SU-DHL-6 (cell line): ENCODE measurements at regions not wholly inside any gene's neighbourhood (a gene's known extent, or its start where the extent isn't known, plus 50 kb on each side); places are given as distances from the start of the nearest gene placed in this dataset.

Experiments
- H2AFZ ChIP-seq: fragments of 200-600 bp; sonication (generic); 2 replicates; pipeline ENCODE4 v1.6.1; 2014; ENCODE audit warnings: low read depth, mild to moderate bottlenecking, moderate library complexity, mixed read lengths, antibody characterized with exemption, low read length; ENCODE audit not compliant: severe bottlenecking
- H3F3A ChIP-seq: fragments of 200-600 bp; shearing (Covaris generic); 2 replicates; pipeline ENCODE4 v1.6.0; 2016; ENCODE audit warnings: antibody characterized with exemption, mild to moderate bottlenecking; ENCODE audit not compliant: insufficient read depth
- H3K27ac ChIP-seq: fragments of 200-600 bp; sonication (generic); 2 replicates; pipeline ENCODE4 v1.5.1; 2016; ENCODE audit warnings: low read depth, mild to moderate bottlenecking, low read length, moderate library complexity, mixed read lengths
- H3K27me3 ChIP-seq: fragments of 200-600 bp; sonication (generic), shearing (Covaris generic); 2 replicates; pipeline ENCODE4 v1.6.0; 2014; ENCODE audit warnings: mild to moderate bottlenecking, low read length
- H3K36me3 ChIP-seq: fragments of 200-600 bp; sonication (generic); 2 replicates; pipeline ENCODE4 v1.6.1; 2014; ENCODE audit warnings: mild to moderate bottlenecking, low read length, mixed read lengths
- H3K4me2 ChIP-seq: fragments of 300-600, 200-600 bp; shearing (Covaris generic), sonication (generic); 2 replicates; pipeline ENCODE4 v1.6.0; 2014; ENCODE audit warnings: low read length, low read depth, mild to moderate bottlenecking; ENCODE audit not compliant: poor library complexity, severe bottlenecking
- H3K4me3 ChIP-seq: fragments of 200-600 bp; sonication (generic); 2 replicates; pipeline ENCODE4 v1.5.1; 2014; ENCODE audit warnings: antibody characterized with exemption, low read length, mild to moderate bottlenecking, mixed read lengths; ENCODE audit not compliant: insufficient read depth, poor library complexity, severe bottlenecking
- H3K79me2 ChIP-seq: fragments of 200-600 bp; sonication (generic); 2 replicates; pipeline ENCODE4 v1.6.1; 2014; ENCODE audit warnings: mild to moderate bottlenecking, low read length, moderate library complexity; ENCODE audit not compliant: insufficient read depth
- H3K9ac ChIP-seq: fragments of 200-600 bp; sonication (generic); 2 replicates; pipeline ENCODE4 v1.7.0; 2014; ENCODE audit warnings: mild to moderate bottlenecking, low read length
- H3K9me2 ChIP-seq: fragments of 200-600 bp; sonication (generic); replicated peaks from 2 replicates; pipeline ENCODE4 v1.6.1; 2014; ENCODE audit warnings: low read length; ENCODE audit not compliant: insufficient read depth
- H3K9me3 ChIP-seq: fragments of 200-600 bp; sonication (generic); 2 replicates; pipeline ENCODE4 v1.6.1; 2014; ENCODE audit warnings: low read length, mixed read lengths; ENCODE audit not compliant: insufficient read depth
- H4K20me1 ChIP-seq: fragments of 200-600 bp; sonication (generic); 2 replicates; pipeline ENCODE4 v1.6.1; 2014; ENCODE audit warnings: low read depth, mild to moderate bottlenecking, antibody characterized with exemption, low read length, moderate library complexity, mixed read lengths
- EZH2phosphoT487 ChIP-seq: fragments of 200-600 bp; sonication (generic), shearing (Covaris generic); conservative IDR thresholded peaks from 2 replicates; pipeline ENCODE4 v1.6.1; 2018; ENCODE audit warnings: mild to moderate bottlenecking, antibody characterized with exemption, low read length, moderate library complexity, mixed read lengths
- TF ChIP-seq, protein P1 (sequence below): fragments of 200-600 bp; sonication (generic); IDR thresholded peaks from one replicate; pipeline ENCODE4 v1.5.1; 2017; ENCODE audit warnings: antibody characterized with exemption, mild to moderate bottlenecking, low read length, moderate library complexity; ENCODE audit not compliant: insufficient read depth, poor library complexity, severe bottlenecking

DNA sequence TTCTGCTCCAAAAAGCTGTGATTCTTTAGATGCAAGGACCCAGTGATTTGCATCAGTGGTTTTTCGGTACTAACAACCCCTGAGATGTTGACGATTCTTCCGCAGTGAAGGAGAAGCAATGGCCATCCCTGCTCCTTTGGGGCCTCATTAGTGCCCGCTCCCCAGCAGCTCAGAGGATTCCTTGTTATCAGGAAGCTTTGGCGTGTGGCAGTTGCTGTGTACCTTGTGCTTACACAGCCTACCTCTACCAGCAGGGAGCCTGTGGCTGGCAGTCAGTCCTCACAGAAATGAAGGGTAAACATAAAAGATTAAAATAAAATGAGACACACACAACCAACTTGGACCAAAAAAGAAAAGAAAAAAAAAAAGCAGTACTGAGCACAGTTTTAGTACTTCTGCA is 55.2 kb downstream of the CNTN3 start:
- H3K36me3 ChIP-seq = no peaks in the 10 kb centered on the region
- no peak overlapping the region for H3K9ac ChIP-seq
- H3K27me3 ChIP-seq = no peaks in the 10 kb centered on the region
- H3K27ac ChIP-seq = no peak overlapping the region
- no peaks in the 10 kb centered on the region for H3K9me2 ChIP-seq
- TF ChIP-seq, protein P1, sequence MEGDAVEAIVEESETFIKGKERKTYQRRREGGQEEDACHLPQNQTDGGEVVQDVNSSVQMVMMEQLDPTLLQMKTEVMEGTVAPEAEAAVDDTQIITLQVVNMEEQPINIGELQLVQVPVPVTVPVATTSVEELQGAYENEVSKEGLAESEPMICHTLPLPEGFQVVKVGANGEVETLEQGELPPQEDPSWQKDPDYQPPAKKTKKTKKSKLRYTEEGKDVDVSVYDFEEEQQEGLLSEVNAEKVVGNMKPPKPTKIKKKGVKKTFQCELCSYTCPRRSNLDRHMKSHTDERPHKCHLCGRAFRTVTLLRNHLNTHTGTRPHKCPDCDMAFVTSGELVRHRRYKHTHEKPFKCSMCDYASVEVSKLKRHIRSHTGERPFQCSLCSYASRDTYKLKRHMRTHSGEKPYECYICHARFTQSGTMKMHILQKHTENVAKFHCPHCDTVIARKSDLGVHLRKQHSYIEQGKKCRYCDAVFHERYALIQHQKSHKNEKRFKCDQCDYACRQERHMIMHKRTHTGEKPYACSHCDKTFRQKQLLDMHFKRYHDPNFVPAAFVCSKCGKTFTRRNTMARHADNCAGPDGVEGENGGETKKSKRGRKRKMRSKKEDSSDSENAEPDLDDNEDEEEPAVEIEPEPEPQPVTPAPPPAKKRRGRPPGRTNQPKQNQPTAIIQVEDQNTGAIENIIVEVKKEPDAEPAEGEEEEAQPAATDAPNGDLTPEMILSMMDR = no peak
- TF ChIP-seq EZH2phosphoT487 = no peak
- no peak overlapping the region for H2AFZ ChIP-seq
- H3K79me2 ChIP-seq = no peaks in the 10 kb centered on the region
- H3K9me3 ChIP-seq = no peaks in the 10 kb centered on the region
- H4K20me1 ChIP-seq = no peaks in the 10 kb centered on the region
- no peak overlapping the region for H3K4me3 ChIP-seq
- H3K4me2 ChIP-seq = no peak overlapping the region
- no peaks in the 10 kb centered on the region for H3F3A ChIP-seq

DNA sequence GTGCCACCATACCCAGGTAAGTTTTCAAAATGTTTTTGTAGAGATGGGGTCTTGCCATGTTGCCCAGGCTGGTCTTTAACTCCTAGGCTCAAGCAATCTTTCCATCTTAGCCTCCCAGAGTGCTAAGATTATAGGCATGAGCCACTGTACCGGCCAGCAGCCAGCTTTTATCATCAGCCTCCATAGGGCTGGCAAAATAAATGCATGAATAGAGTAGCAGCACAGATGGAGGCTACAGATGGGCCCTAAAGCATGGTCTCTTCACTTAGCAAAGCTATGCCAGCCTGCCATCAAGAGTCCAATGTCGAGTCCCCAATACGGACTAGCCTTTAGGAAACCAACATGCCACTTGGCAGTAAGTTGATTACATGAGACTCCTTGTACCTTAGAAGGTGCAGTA is 63.8 kb downstream of the CNTN3 start:
- no peaks in the 10 kb centered on the region for H3F3A ChIP-seq
- H3K9ac ChIP-seq = no peak overlapping the region
- H3K36me3 ChIP-seq = no peaks in the 10 kb centered on the region
- H3K27me3 ChIP-seq = no peaks in the 10 kb centered on the region
- H4K20me1 ChIP-seq = no peaks in the 10 kb centered on the region
- no peak overlapping the region for H2AFZ ChIP-seq
- H3K4me3 ChIP-seq = no peak overlapping the region
- H3K79me2 ChIP-seq = no peaks in the 10 kb centered on the region
- H3K27ac ChIP-seq = no peak overlapping the region
- no peaks in the 10 kb centered on the region for H3K9me2 ChIP-seq
- no peaks in the 10 kb centered on the region for H3K9me3 ChIP-seq
- TF ChIP-seq, protein P1 = no peak
- TF ChIP-seq EZH2phosphoT487 = no peak
- H3K4me2 ChIP-seq = no peak overlapping the region

DNA sequence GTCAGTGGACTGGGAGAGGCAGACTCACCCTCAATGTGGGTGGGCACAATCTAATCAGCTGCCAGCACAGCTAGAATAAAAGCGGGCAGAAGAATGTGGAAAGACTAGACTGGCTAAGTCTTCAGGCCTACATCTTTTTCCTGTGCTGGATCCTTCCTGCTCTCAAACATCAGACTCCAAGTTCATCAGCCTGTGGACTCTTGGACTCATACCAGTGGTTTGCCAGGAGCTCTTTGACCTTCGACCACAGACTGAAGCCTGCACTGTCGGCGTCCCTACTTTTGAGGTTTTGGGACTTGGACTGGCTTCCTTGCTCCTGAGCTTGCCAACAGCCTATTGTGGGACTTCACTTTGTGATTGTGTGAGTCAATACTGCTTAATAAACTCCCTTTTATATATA is 68.0 kb downstream of the CNTN3 start:
- Histone ChIP-seq H4K20me1 (no peaks in the 10 kb centered on the region), H3F3A (no peaks in the 10 kb centered on the region), H3K9me3 (no peaks in the 10 kb centered on the region), H3K4me2 (no peak overlapping the region), H2AFZ (no peak overlapping the region), H3K9ac (no peak overlapping the region), H3K27ac (no peak overlapping the region), H3K9me2 (no peaks in the 10 kb centered on the region), H3K27me3 (no peaks in the 10 kb centered on the region), H3K79me2 (no peaks in the 10 kb centered on the region), H3K4me3 (no peak overlapping the region), H3K36me3 (no peaks in the 10 kb centered on the region)
- TF ChIP-seq, protein P1 = no peak
- no peak for TF ChIP-seq EZH2phosphoT487
